ENCODE measurements at regions not wholly inside any gene's neighbourhood (a gene's known extent, or its start where the extent isn't known, plus 50 kb on each side); places are given as distances from the start of the nearest gene placed in this dataset.

- H3K4me1 ChIP-seq: no peaks in the 10 kb centered on the region
Observed at GRCh38 chr1:60731321-60731720, 351.0 kb upstream of the NFIA start.

GRCh38 chr1:60727552-60727951 is 354.8 kb upstream of the NFIA start:
- intact Hi-C loops (cut with DNase I; ENCODE audit: low total_unique reads): no loop called here
- H3K27me3 ChIP-seq: no peaks in the 10 kb centered on the region
- no peaks in the 10 kb centered on the region for H3K9me3 ChIP-seq
- DNase-seq: no peak
- H3K27ac ChIP-seq: no peak overlapping the region
- no peaks in the 10 kb centered on the region for H3K36me3 ChIP-seq
- no peak overlapping the region for H3K4me3 ChIP-seq
- TF ChIP-seq POLR2A (IDR thresholded peaks at IDR 0.05) (no peak), CTCF (IDR thresholded peaks at IDR 0.05) (no peak)
- no peaks in the 10 kb centered on the region for H3K4me1 ChIP-seq

More at GRCh38 chr1:60731321-60731720, 351.0 kb upstream of the NFIA start:
- no peaks in the 10 kb centered on the region for H3K9me3 ChIP-seq
- H3K4me3 ChIP-seq: no peak overlapping the region
- no peak for DNase-seq
- no peaks in the 10 kb centered on the region for H3K27me3 ChIP-seq
- no peaks in the 10 kb centered on the region for H3K36me3 ChIP-seq
- no peak for TF ChIP-seq CTCF (IDR thresholded peaks at IDR 0.05)
- H3K27ac ChIP-seq: no peak overlapping the region
- intact Hi-C loops (cut with DNase I; ENCODE audit: low total_unique reads): no loop called here

GRCh38 chr1:60716472-60716871 is 365.9 kb upstream of the NFIA start:
- no peaks in the 10 kb centered on the region for H3K27me3 ChIP-seq
- no peak overlapping the region for H3K27ac ChIP-seq
- intact Hi-C loops (cut with DNase I; ENCODE audit: low total_unique reads): no loop called here
- H3K4me3 ChIP-seq: no peak overlapping the region
- H3K4me1 ChIP-seq: no peaks in the 10 kb centered on the region
- TF ChIP-seq POLR2A (IDR thresholded peaks at IDR 0.05) (no peak), CTCF (IDR thresholded peaks at IDR 0.05) (no peak)
- H3K36me3 ChIP-seq: no peaks in the 10 kb centered on the region
- no peak for DNase-seq
- no peaks in the 10 kb centered on the region for H3K9me3 ChIP-seq

- Histone ChIP-seq H3K4me3 (no peak overlapping the region), H3K9me3 (no peaks in the 10 kb centered on the region), H3K27ac (no peak overlapping the region), H3K36me3 (no peaks in the 10 kb centered on the region), H3K27me3 (no peaks in the 10 kb centered on the region), H3K4me1 (no peaks in the 10 kb centered on the region)
- DNase-seq: no peak
- TF ChIP-seq POLR2A (IDR thresholded peaks at IDR 0.05) (no peak), CTCF (IDR thresholded peaks at IDR 0.05) (no peak)
- intact Hi-C loops (cut with DNase I; ENCODE audit: low total_unique reads): no loop called here
Observed at GRCh38 chr1:60715970-60716369, 366.4 kb upstream of the NFIA start.

- no peaks in the 10 kb centered on the region for H3K4me1 ChIP-seq
- no peak for DNase-seq
- TF ChIP-seq POLR2A (IDR thresholded peaks at IDR 0.05) (no peak), CTCF (IDR thresholded peaks at IDR 0.05) (no peak)
- no peaks in the 10 kb centered on the region for H3K27me3 ChIP-seq
- H3K27ac ChIP-seq: no peak overlapping the region
- no peaks in the 10 kb centered on the region for H3K36me3 ChIP-seq
- no peaks in the 10 kb centered on the region for H3K9me3 ChIP-seq
- intact Hi-C loops (cut with DNase I; ENCODE audit: low total_unique reads): no loop called here
- no peak overlapping the region for H3K4me3 ChIP-seq
Observed at GRCh38 chr1:60709426-60709825, 372.9 kb upstream of the NFIA start.
